IMR-90 (cell line): ENCODE measurements at regions not wholly inside any gene's neighbourhood (a gene's known extent, or its start where the extent isn't known, plus 50 kb on each side); places are given as distances from the start of the nearest gene placed in this dataset.

Experiments used
- ATAC-seq: fragments of 200-7000 bp; cut with Tn5 transposase; 2 replicates; pipeline ENCODE4 v1.9.1; 2020; ENCODE audit warnings: low read depth, mild to moderate bottlenecking, moderate library complexity
- BruUV-seq: library from RNA; stranded (reverse); fragments of 400-500 nt; replicated peaks from 2 replicates; lab custom pipeline; 2021; lab: Mats Ljungman, UMichigan
- CTCF ChIA-PET: fragments of 300-600 bp; formaldehyde crosslinking; extraction: SDS; loops from one replicate; lab custom pipeline; 2021; ENCODE audit warnings: antibody characterized with exemption; lab: Yijun Ruan, JAX
- POLR2A ChIA-PET: fragments of 300-600 bp; sonication (Branson Sonifier 250); formaldehyde crosslinking; loops from one replicate; lab custom pipeline; 2022; ENCODE audit warnings: antibody characterized with exemption; ENCODE audit not compliant: unreplicated experiment; lab: Charles Lee
- DNase-seq: peaks from one replicate; pipeline ENCODE4 v3.0.0; 2013
- H2AFZ ChIP-seq: replicated peaks from 2 replicates; pipeline ENCODE3; 2013; ENCODE audit warnings: low read length, mild to moderate bottlenecking; ENCODE audit not compliant: poor library complexity
- H2AK5ac ChIP-seq: 2 replicates; pipeline ENCODE4 v1.6.1; 2013; ENCODE audit warnings: low read depth, low read length, inconsistent platforms
- H2AK9ac ChIP-seq: replicated peaks from 2 replicates; pipeline ENCODE3; 2013; ENCODE audit warnings: mild to moderate bottlenecking, low read depth, low read length, moderate library complexity; ENCODE audit not compliant: poor library complexity
- H2BK120ac ChIP-seq: 2 replicates; pipeline ENCODE4 v1.6.1; 2013; ENCODE audit warnings: low read depth, low read length, inconsistent platforms
- H2BK15ac ChIP-seq: 3 replicates; pipeline ENCODE4 v1.6.1; 2013; ENCODE audit warnings: low read depth, low read length, inconsistent platforms
- H2BK20ac ChIP-seq: 2 replicates; pipeline ENCODE4 v1.6.1; 2013; ENCODE audit warnings: low read depth, mild to moderate bottlenecking, inconsistent platforms, low read length, moderate library complexity
- H2BK5ac ChIP-seq: 2 replicates; pipeline ENCODE4 v1.6.1; 2013; ENCODE audit warnings: mild to moderate bottlenecking, low read depth, low read length, inconsistent platforms; ENCODE audit not compliant: poor library complexity, severe bottlenecking
- H3K14ac ChIP-seq: replicated peaks from 2 replicates; pipeline ENCODE4 v1.6.1; 2013; ENCODE audit warnings: low read depth, low read length, inconsistent platforms
- H3K18ac ChIP-seq: 2 replicates; pipeline ENCODE4 v1.6.1; 2013; ENCODE audit warnings: low read depth, low read length, control low read depth
- H3K23ac ChIP-seq: 2 replicates; pipeline ENCODE4 v1.6.1; 2013; ENCODE audit warnings: low read depth, low read length, inconsistent platforms
- H3K27ac ChIP-seq: 2 replicates; pipeline ENCODE4 v1.5.1; 2013; ENCODE audit warnings: mild to moderate bottlenecking, control low read depth, low read length; ENCODE audit not compliant: insufficient read depth
- H3K27me3 ChIP-seq: 2 replicates; pipeline ENCODE4 v1.6.1; 2013; ENCODE audit warnings: low read length; ENCODE audit not compliant: control insufficient read depth, insufficient read depth
- H3K36me3 ChIP-seq: 2 replicates; pipeline ENCODE4 v1.6.1; 2013; ENCODE audit warnings: low read length, mixed read lengths; ENCODE audit not compliant: control insufficient read depth, insufficient read depth
- H3K4ac ChIP-seq: 2 replicates; pipeline ENCODE4 v1.6.1; 2013; ENCODE audit warnings: low read depth, low read length, inconsistent platforms
- H3K4me1 ChIP-seq: 2 replicates; pipeline ENCODE4 v1.6.1; 2013; ENCODE audit warnings: low read length, mixed read lengths; ENCODE audit not compliant: control insufficient read depth, insufficient read depth
- H3K4me2 ChIP-seq: 2 replicates; pipeline ENCODE4 v1.6.1; 2013; ENCODE audit warnings: low read depth, mild to moderate bottlenecking, control low read depth, low read length, moderate library complexity
- H3K4me3 ChIP-seq: 2 replicates; pipeline ENCODE4 v1.5.1; 2013; ENCODE audit warnings: low read depth, mild to moderate bottlenecking, control low read depth, low read length, moderate library complexity; ENCODE audit not compliant: insufficient read depth
- H3K56ac ChIP-seq: 2 replicates; pipeline ENCODE4 v1.6.1; 2013; ENCODE audit warnings: low read length, inconsistent platforms; ENCODE audit not compliant: insufficient read depth; ENCODE audit errors: extremely low read depth
- H3K79me1 ChIP-seq, 2 experiments: 2 replicates each; pipeline ENCODE4 v1.6.1; 2013; ENCODE audit warnings: low read length in 2 of 2, inconsistent platforms in 1 of 2, low read depth in 1 of 2
- H3K9ac ChIP-seq: 2 replicates; pipeline ENCODE4 v1.6.1; 2013; ENCODE audit warnings: low read depth, low read length, control low read depth
- H3K9me1 ChIP-seq: 2 replicates; pipeline ENCODE4 v1.6.1; 2013; ENCODE audit warnings: low read length, inconsistent platforms; ENCODE audit not compliant: insufficient read depth
- H3K9me3 ChIP-seq: 2 replicates; pipeline ENCODE4 v1.6.1; 2013; ENCODE audit warnings: low read length; ENCODE audit not compliant: control insufficient read depth, insufficient read depth
- H4K20me1 ChIP-seq: 2 replicates; pipeline ENCODE4 v1.6.1; 2013; ENCODE audit warnings: low read length, inconsistent platforms; ENCODE audit not compliant: insufficient read depth
- H4K5ac ChIP-seq: 2 replicates; pipeline ENCODE4 v1.6.1; 2013; ENCODE audit warnings: mild to moderate bottlenecking, low read depth, low read length, control low read depth
- H4K8ac ChIP-seq, 2 experiments: 2 replicates each; pipeline ENCODE4 v1.6.1; 2013; ENCODE audit warnings: low read depth in 2 of 2, low read length in 2 of 2, control low read depth in 1 of 2, inconsistent platforms in 1 of 2
- H4K91ac ChIP-seq: 2 replicates; pipeline ENCODE4 v1.6.1; 2013; ENCODE audit warnings: low read depth, low read length, inconsistent platforms; ENCODE audit not compliant: insufficient read depth
- BHLHE40 ChIP-seq: fragments of 150-350 bp; IDR thresholded peaks from 2 replicates; pipeline ENCODE4 v1.6.1; 2016; ENCODE audit warnings: mild to moderate bottlenecking, low read depth, low read length
- CEBPB ChIP-seq: IDR thresholded peaks from 2 replicates; pipeline ENCODE4 v1.6.1; 2012; ENCODE audit warnings: low read depth, low read length, improper control_type of control experiment
- CHD1 ChIP-seq: IDR thresholded peaks from 2 replicates; pipeline ENCODE4 v1.6.1; 2012; ENCODE audit warnings: low read depth, low read length, improper control_type of control experiment
- FOS ChIP-seq: fragments of 150-350 bp; IDR thresholded peaks from 2 replicates; pipeline ENCODE4 v1.6.1; 2016; ENCODE audit warnings: low read depth, low read length
- MAFK ChIP-seq: IDR thresholded peaks from 2 replicates; pipeline ENCODE4 v1.6.1; 2012; ENCODE audit warnings: low read depth, low read length, improper control_type of control experiment
- MAZ ChIP-seq: IDR thresholded peaks from 2 replicates; pipeline ENCODE4 v1.6.1; 2012; ENCODE audit warnings: low read depth, mild to moderate bottlenecking, low read length, improper control_type of control experiment, moderate library complexity, borderline replicate concordance
- MXI1 ChIP-seq: IDR thresholded peaks from 2 replicates; pipeline ENCODE4 v1.6.1; 2012; ENCODE audit warnings: low read depth, mild to moderate bottlenecking, low read length, moderate library complexity, borderline replicate concordance
- NFE2L2 ChIP-seq: fragments of 150-350 bp; IDR thresholded peaks from 2 replicates; pipeline ENCODE4 v1.6.1; 2016; ENCODE audit warnings: low read depth, mild to moderate bottlenecking, low read length
- POLR2A ChIP-seq: IDR thresholded peaks from 2 replicates; pipeline ENCODE4 v1.6.1; 2012; ENCODE audit warnings: mild to moderate bottlenecking, low read depth, low read length
- RAD21 ChIP-seq: IDR thresholded peaks from 2 replicates; pipeline ENCODE4 v1.6.1; 2012; ENCODE audit warnings: low read length, improper control_type of control experiment
- RCOR1 ChIP-seq: IDR thresholded peaks from 2 replicates; pipeline ENCODE4 v1.6.1; 2012; ENCODE audit warnings: mild to moderate bottlenecking, low read length, improper control_type of control experiment; ENCODE audit not compliant: insufficient replicate concordance
- RFX5 ChIP-seq: IDR thresholded peaks from 2 replicates; pipeline ENCODE4 v1.8.0; 2012; ENCODE audit warnings: low read depth, mild to moderate bottlenecking, low read length, moderate library complexity
- SMC3 ChIP-seq: fragments of 150-350 bp; IDR thresholded peaks from 2 replicates; pipeline ENCODE4 v1.6.1; 2016; ENCODE audit warnings: low read depth, mild to moderate bottlenecking, antibody characterized with exemption, low read length, moderate library complexity
- WGBS, 2 experiments: methylation state at CpG; one replicate each; pipeline versions ENCODE4 v1.1.5 to v1.1.7; 2013; ENCODE audit warnings: missing lambda C conversion rate in 2 of 2; ENCODE audit not compliant: insufficient read length in 1 of 2; ENCODE audit errors: extremely low coverage in 2 of 2; 5-methylcytosine and 5-hydroxymethylcytosine counted together
- dilution Hi-C: fragments of 300-500 bp; cut with HindIII; formaldehyde crosslinking; loops from one replicate; pipeline ENCODE4 v1.14.3; 2018; ENCODE audit warnings: low sequenced_read_pairs; ENCODE audit not compliant: unreplicated experiment
- in situ Hi-C: fragments of 300-500 bp; cut with MboI; formaldehyde crosslinking; loops from 3 replicates; pipeline ENCODE4 v1.14.3; 2019; ENCODE audit warnings: low sequenced_read_pairs, inconsistent platforms, mixed read lengths
- intact Hi-C: fragments of 100-400 bp; cut with micrococcal nuclease; formaldehyde crosslinking; loops from 2 replicates; pipeline ENCODE4 v1.10.0; 2022
- TF ChIP-seq, protein P1 (sequence below): fragments of 150-350 bp; IDR thresholded peaks from 2 replicates; pipeline ENCODE4 v1.6.1; 2017; ENCODE audit warnings: mild to moderate bottlenecking, antibody characterized with exemption, low read length, low read depth
- TF ChIP-seq, protein P2 (sequence below): fragments of 150-350 bp; IDR thresholded peaks from 2 replicates; pipeline ENCODE4 v1.6.1; 2016; ENCODE audit warnings: low read depth, mild to moderate bottlenecking, low read length, moderate library complexity, borderline replicate concordance
- TF ChIP-seq, protein P3 (sequence below): conservative IDR thresholded peaks from 2 replicates; pipeline ENCODE4 v1.5.1; 2012; ENCODE audit warnings: mild to moderate bottlenecking, low read depth, low read length, improper control_type of control experiment

DNA sequence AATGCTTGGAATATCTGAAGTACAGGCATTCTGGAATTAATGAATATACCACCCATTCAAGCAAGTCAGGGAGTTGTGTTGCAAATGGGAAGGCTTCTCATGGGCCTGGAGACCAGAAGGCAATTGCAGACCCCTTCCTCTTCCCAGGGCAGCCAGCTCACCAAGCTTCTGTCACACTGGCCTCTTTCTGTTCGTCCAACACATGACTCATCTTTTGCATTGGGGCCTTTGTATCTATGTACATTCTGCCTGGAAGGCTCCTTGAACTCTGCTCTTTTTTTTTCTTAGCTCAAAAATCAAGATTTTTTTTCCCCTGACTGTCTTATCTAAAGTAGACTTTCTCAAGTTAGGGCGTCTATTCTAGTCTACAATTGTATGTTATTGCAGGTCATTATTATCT is 132.9 kb upstream of the MYLIP start:
- H3K27ac ChIP-seq: no peak overlapping the region
- H3K27me3 ChIP-seq: peaks cover 8% of the 10 kb centered on the region
- TF ChIP-seq BHLHE40 (no peak), SMC3 (no peak), RAD21 (no peak), MAFK (no peak), CEBPB (no peak), MAZ (no peak), CHD1 (no peak), FOS (no peak), RCOR1 (no peak), MXI1 (no peak), RFX5 (no peak), NFE2L2 (no peak), POLR2A (no peak)
- TF ChIP-seq, protein P1, sequence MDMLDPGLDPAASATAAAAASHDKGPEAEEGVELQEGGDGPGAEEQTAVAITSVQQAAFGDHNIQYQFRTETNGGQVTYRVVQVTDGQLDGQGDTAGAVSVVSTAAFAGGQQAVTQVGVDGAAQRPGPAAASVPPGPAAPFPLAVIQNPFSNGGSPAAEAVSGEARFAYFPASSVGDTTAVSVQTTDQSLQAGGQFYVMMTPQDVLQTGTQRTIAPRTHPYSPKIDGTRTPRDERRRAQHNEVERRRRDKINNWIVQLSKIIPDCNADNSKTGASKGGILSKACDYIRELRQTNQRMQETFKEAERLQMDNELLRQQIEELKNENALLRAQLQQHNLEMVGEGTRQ: no peak
- TF ChIP-seq, protein P2, sequence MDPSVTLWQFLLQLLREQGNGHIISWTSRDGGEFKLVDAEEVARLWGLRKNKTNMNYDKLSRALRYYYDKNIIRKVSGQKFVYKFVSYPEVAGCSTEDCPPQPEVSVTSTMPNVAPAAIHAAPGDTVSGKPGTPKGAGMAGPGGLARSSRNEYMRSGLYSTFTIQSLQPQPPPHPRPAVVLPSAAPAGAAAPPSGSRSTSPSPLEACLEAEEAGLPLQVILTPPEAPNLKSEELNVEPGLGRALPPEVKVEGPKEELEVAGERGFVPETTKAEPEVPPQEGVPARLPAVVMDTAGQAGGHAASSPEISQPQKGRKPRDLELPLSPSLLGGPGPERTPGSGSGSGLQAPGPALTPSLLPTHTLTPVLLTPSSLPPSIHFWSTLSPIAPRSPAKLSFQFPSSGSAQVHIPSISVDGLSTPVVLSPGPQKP: no peak
- TF ChIP-seq, protein P3, sequence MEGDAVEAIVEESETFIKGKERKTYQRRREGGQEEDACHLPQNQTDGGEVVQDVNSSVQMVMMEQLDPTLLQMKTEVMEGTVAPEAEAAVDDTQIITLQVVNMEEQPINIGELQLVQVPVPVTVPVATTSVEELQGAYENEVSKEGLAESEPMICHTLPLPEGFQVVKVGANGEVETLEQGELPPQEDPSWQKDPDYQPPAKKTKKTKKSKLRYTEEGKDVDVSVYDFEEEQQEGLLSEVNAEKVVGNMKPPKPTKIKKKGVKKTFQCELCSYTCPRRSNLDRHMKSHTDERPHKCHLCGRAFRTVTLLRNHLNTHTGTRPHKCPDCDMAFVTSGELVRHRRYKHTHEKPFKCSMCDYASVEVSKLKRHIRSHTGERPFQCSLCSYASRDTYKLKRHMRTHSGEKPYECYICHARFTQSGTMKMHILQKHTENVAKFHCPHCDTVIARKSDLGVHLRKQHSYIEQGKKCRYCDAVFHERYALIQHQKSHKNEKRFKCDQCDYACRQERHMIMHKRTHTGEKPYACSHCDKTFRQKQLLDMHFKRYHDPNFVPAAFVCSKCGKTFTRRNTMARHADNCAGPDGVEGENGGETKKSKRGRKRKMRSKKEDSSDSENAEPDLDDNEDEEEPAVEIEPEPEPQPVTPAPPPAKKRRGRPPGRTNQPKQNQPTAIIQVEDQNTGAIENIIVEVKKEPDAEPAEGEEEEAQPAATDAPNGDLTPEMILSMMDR: no peak
- no peak overlapping the region for H2BK120ac ChIP-seq
- WGBS, 2 experiments: no CpG with 5 or more reads among the region's 2 CpGs
- dilution Hi-C loops: no loop called here
- H2BK5ac ChIP-seq: no peak overlapping the region
- no peaks in the 10 kb centered on the region for H3K9me1 ChIP-seq
- no peak overlapping the region for H2AK9ac ChIP-seq
- no peaks in the 10 kb centered on the region for H4K20me1 ChIP-seq
- H3K18ac ChIP-seq: no peak overlapping the region
- H3K4me3 ChIP-seq: no peak overlapping the region
- intact Hi-C loops: no loop called here
- H4K8ac ChIP-seq: no peak overlapping the region
- H2BK20ac ChIP-seq: no peak overlapping the region
- POLR2A ChIA-PET: no interaction called here
- no peak overlapping the region for H2AK5ac ChIP-seq
- CTCF ChIA-PET: no interaction called here
- no peaks in the 10 kb centered on the region for H3K36me3 ChIP-seq
- no peaks in the 10 kb centered on the region for H3K9me3 ChIP-seq
- no peaks in the 10 kb centered on the region for H3K79me1 ChIP-seq
- H3K4ac ChIP-seq: no peak overlapping the region
- H4K5ac ChIP-seq: no peak overlapping the region
- no peak overlapping the region for H2BK15ac ChIP-seq
- DNase-seq (no peak), ATAC-seq (no peak)
- H3K23ac ChIP-seq: no peak overlapping the region
- H3K14ac ChIP-seq: no peak overlapping the region
- no peak overlapping the region for H3K4me2 ChIP-seq
- no peaks in the 10 kb centered on the region for H3K4me1 ChIP-seq
- H4K91ac ChIP-seq: no peak overlapping the region
- H2AFZ ChIP-seq: no peak overlapping the region
- no peak overlapping the region for H3K9ac ChIP-seq
- in situ Hi-C loops: no loop called here
- no TSS peak for BruUV-seq
- H3K56ac ChIP-seq: no peak overlapping the region
